A172 (cell line): ENCODE measurements at regions not wholly inside any gene's neighbourhood (a gene's known extent, or its start where the extent isn't known, plus 50 kb on each side); places are given as distances from the start of the nearest gene placed in this dataset.
"Not testable (repeated sequence)": the region's sequence is repeated elsewhere in the genome, so short reads cannot be mapped to it uniquely, and the experiment has no call there.

Experiments
- DNase-seq: peaks from one replicate; pipeline ENCODE4 v3.0.0-alpha.2; 2015; ENCODE audit warnings: low spot score

GRCh38 chr22:47540011-47540410, 777.6 kb downstream of the TBC1D22A start:
- no peak for DNase-seq

- DNase-seq, result no peak
Observed at GRCh38 chr22:47539374-47539773, 776.9 kb downstream of the TBC1D22A start.

GRCh38 chr22:47535681-47536080, 773.2 kb downstream of the TBC1D22A start:
- no peak for DNase-seq

GRCh38 chr22:47534804-47535410, 772.5 kb downstream of the TBC1D22A start:
- DNase-seq, result no peak

- no peak for DNase-seq
Observed at GRCh38 chr22:47533961-47534803, 771.7 kb downstream of the TBC1D22A start.

GRCh38 chr22:47517062-47517461, 754.6 kb downstream of the TBC1D22A start:
- no peak for DNase-seq

- no peak for DNase-seq
Observed at GRCh38 chr22:47515384-47516125, 753.1 kb downstream of the TBC1D22A start.

- DNase-seq, result no peak
Observed at GRCh38 chr22:47512617-47513016, 750.2 kb downstream of the TBC1D22A start.

- no peak for DNase-seq
Observed at GRCh38 chr22:47504962-47505361, 742.5 kb downstream of the TBC1D22A start.

- DNase-seq, result no peak
Observed at GRCh38 chr22:47498969-47499495, 736.6 kb downstream of the TBC1D22A start.

- DNase-seq, result no peak
Observed at GRCh38 chr22:47497666-47498065, 735.2 kb downstream of the TBC1D22A start.

- DNase-seq, result no peak
Observed at GRCh38 chr22:47495110-47495509, 732.7 kb downstream of the TBC1D22A start.

GRCh38 chr22:47488131-47488530, 725.7 kb downstream of the TBC1D22A start:
- DNase-seq, result not testable (repeated sequence)

GRCh38 chr22:47486569-47487312, 724.3 kb downstream of the TBC1D22A start:
- DNase-seq, result no peak

GRCh38 chr22:47484960-47485569, 722.6 kb downstream of the TBC1D22A start:
- no peak for DNase-seq

GRCh38 chr22:47476231-47476630, 713.8 kb downstream of the TBC1D22A start:
- DNase-seq, result no peak

- DNase-seq, result no peak
Observed at GRCh38 chr22:47474895-47475294, 712.4 kb downstream of the TBC1D22A start.

GRCh38 chr22:47474464-47474863, 712.0 kb downstream of the TBC1D22A start:
- no peak for DNase-seq

GRCh38 chr22:47472636-47473035, 710.2 kb downstream of the TBC1D22A start:
- DNase-seq, result no peak

- no peak for DNase-seq
Observed at GRCh38 chr22:47471406-47471805, 709.0 kb downstream of the TBC1D22A start.

GRCh38 chr22:47465809-47466208, 703.4 kb downstream of the TBC1D22A start:
- no peak for DNase-seq
